Kidney (tissue), 13 donors: ENCODE measurements at regions not wholly inside any gene's neighbourhood (a gene's known extent, or its start where the extent isn't known, plus 50 kb on each side); places are given as distances from the start of the nearest gene placed in this dataset.

Source experiments
- DNase-seq, 5 donors: peaks; one replicate each; pipeline ENCODE4 v3.0.0-alpha.2; 2013 to 2020
- FAIRE-seq: peaks from 2 replicates; lab custom pipeline; 2012; peaks lifted over from hg19 to GRCh38; lab: Jason Lieb, UNC
- H3K27ac ChIP-seq, 2 donors: one replicate each; pipeline ENCODE4 v1.7.0; 2013; ENCODE audit warnings: low read depth in 2 of 2, low read length in 2 of 2, inconsistent platforms in 1 of 2
- H3K27me3 ChIP-seq: one replicate; pipeline ENCODE4 v1.7.1; 2013; ENCODE audit warnings: low read length, inconsistent platforms; ENCODE audit not compliant: control insufficient read depth, insufficient read depth
- H3K36me3 ChIP-seq, 3 donors: one replicate each; pipeline versions ENCODE4 v1.7.0 to v1.7.1; 2013; ENCODE audit warnings: low read length in 3 of 3, control low read depth in 1 of 3, inconsistent platforms in 1 of 3; ENCODE audit not compliant: insufficient read depth in 3 of 3, control insufficient read depth in 2 of 3
- H3K4me1 ChIP-seq, 3 donors: one replicate each; pipeline versions ENCODE4 v1.7.0 to v1.7.1; 2013; ENCODE audit warnings: low read length in 3 of 3, inconsistent platforms in 1 of 3, low read depth in 1 of 3; ENCODE audit not compliant: control insufficient read depth in 2 of 3, insufficient read depth in 2 of 3
- H3K4me3 ChIP-seq, 3 donors: one replicate each; pipeline versions ENCODE4 v1.7.0 to v1.8.1; 2013; ENCODE audit warnings: low read length in 3 of 3, control low read depth in 1 of 3, inconsistent platforms in 1 of 3
- H3K9ac ChIP-seq, 3 donors: one replicate each; pipeline versions ENCODE4 v1.7.0 to v1.7.1; 2013; ENCODE audit warnings: low read length in 3 of 3, control low read depth in 1 of 3, inconsistent platforms in 1 of 3
- H3K9me3 ChIP-seq, 3 donors: one replicate each; pipeline versions ENCODE4 v1.7.0 to v1.7.1; 2013; ENCODE audit warnings: low read length in 3 of 3, control low read depth in 1 of 3, inconsistent platforms in 1 of 3; ENCODE audit not compliant: control insufficient read depth in 2 of 3, insufficient read depth in 1 of 3
- CTCF ChIP-seq: IDR thresholded peaks from 3 replicates; pipeline ENCODE4 v1.5.1; 2012; ENCODE audit warnings: mild to moderate bottlenecking, moderate library complexity, borderline replicate concordance; ENCODE audit not compliant: insufficient read depth; ENCODE audit errors: extremely low read depth
- intact Hi-C: fragments of 100-400 bp; cut with DNase I; formaldehyde crosslinking; loops from one replicate; pipeline ENCODE4 v1.11.1; 2022
- donor health status: control.
- donor health status: control.
- donor health status: control.
- donor health status: control.
- donor health status: control.
- donor health status: DM: yes; HTN: yes; CAD: no.
- donor health status: Normal renal cell carcinoma (clear cell type).

- FAIRE-seq, result no peak
- Histone ChIP-seq H3K36me3 (no peaks in the 10 kb centered on the region), H3K4me3 (no peak overlapping the region), H3K9me3 (no peaks in the 10 kb centered on the region), H3K9ac (no peak overlapping the region), H3K27me3 (no peaks in the 10 kb centered on the region), H3K4me1 (no peaks in the 10 kb centered on the region), H3K27ac (no peak overlapping the region)
- intact Hi-C loops, result no loop called here
- TF ChIP-seq CTCF, result no peak
- no peak for DNase-seq
These were observed 206.3 kb upstream of the SPHKAP start for GRCh38 chr2:228387776-228388175.

GRCh38 chr2:228378696-228379425 lies 197.4 kb upstream of the SPHKAP start:
- FAIRE-seq (no peak), DNase-seq (no peak)
- no peaks in the 10 kb centered on the region for H3K27me3 ChIP-seq
- no peak for TF ChIP-seq CTCF
- H3K4me1 ChIP-seq, result no peaks in the 10 kb centered on the region
- no peak overlapping the region for H3K4me3 ChIP-seq
- H3K9ac ChIP-seq, result no peak overlapping the region
- H3K36me3 ChIP-seq, result no peaks in the 10 kb centered on the region
- no peaks in the 10 kb centered on the region for H3K9me3 ChIP-seq
- no peak overlapping the region for H3K27ac ChIP-seq
- intact Hi-C loops, result no loop called here

GRCh38 chr2:228378233-228378632 lies 196.7 kb upstream of the SPHKAP start:
- H3K4me3 ChIP-seq, result no peak overlapping the region
- no peaks in the 10 kb centered on the region for H3K9me3 ChIP-seq
- H3K36me3 ChIP-seq, result no peaks in the 10 kb centered on the region
- intact Hi-C loops, result no loop called here
- no peak for FAIRE-seq
- no peak overlapping the region for H3K27ac ChIP-seq
- H3K9ac ChIP-seq, result no peak overlapping the region
- H3K27me3 ChIP-seq, result no peaks in the 10 kb centered on the region
- no peaks in the 10 kb centered on the region for H3K4me1 ChIP-seq
- no peak for DNase-seq
- TF ChIP-seq CTCF, result no peak

- Histone ChIP-seq H3K36me3 (no peaks in the 10 kb centered on the region), H3K27me3 (no peaks in the 10 kb centered on the region), H3K9me3 (no peaks in the 10 kb centered on the region), H3K4me1 (no peaks in the 10 kb centered on the region), H3K27ac (no peak overlapping the region), H3K4me3 (no peak overlapping the region), H3K9ac (no peak overlapping the region)
- DNase-seq (no peak), FAIRE-seq (no peak)
- intact Hi-C loops, result no loop called here
- no peak for TF ChIP-seq CTCF
These were observed 196.0 kb upstream of the SPHKAP start for GRCh38 chr2:228377533-228377932.
